Left lung (tissue), 4 donors: ENCODE measurements at regions not wholly inside any gene's neighbourhood (a gene's known extent, or its start where the extent isn't known, plus 50 kb on each side); places are given as distances from the start of the nearest gene placed in this dataset.

Experiments
- ATAC-seq: fragments of 200-7000 bp; cut with Tn5 transposase; one replicate; pipeline ENCODE4 v1.9.1; 2020; ENCODE audit warnings: moderate library complexity
- DNase-seq, 4 donors: peaks; one replicate each; pipeline ENCODE4 v3.0.0-alpha.2; 2013 to 2020
- H3K27ac ChIP-seq, 2 donors: fragments of 200-600 bp; sonication (generic) in 1 of 2; one replicate each; pipeline versions ENCODE4 v1.5.0 to v1.8.0; 2020 to 2021
- H3K27me3 ChIP-seq, 2 donors: fragments of 200-600 bp; sonication (generic) in 1 of 2; one replicate each; pipeline versions ENCODE4 v1.5.0 to v1.8.0; 2020 to 2021
- H3K36me3 ChIP-seq, 2 donors: fragments of 200-600 bp; sonication (generic) in 1 of 2; one replicate each; pipeline versions ENCODE4 v1.5.0 to v1.8.0; 2020 to 2021
- H3K4me1 ChIP-seq, 2 donors: fragments of 200-600 bp; one replicate each; pipeline ENCODE4 v1.8.0; 2021
- H3K4me3 ChIP-seq, 2 donors: fragments of 200-600 bp; sonication (generic) in 1 of 2; one replicate each; pipeline versions ENCODE4 v1.5.0 to v1.8.0; 2020 to 2021; ENCODE audit warnings: mild to moderate bottlenecking in 1 of 2
- H3K9me3 ChIP-seq, 2 donors: fragments of 200-600 bp; sonication (generic) in 1 of 2; one replicate each; pipeline versions ENCODE4 v1.5.0 to v1.8.0; 2020 to 2021
- intact Hi-C, 2 donors: fragments of 100-400 bp; cut with DNase I; formaldehyde crosslinking; loops; one replicate each; pipeline versions ENCODE4 v1.11.2 to v1.14.2; 2022
- TF ChIP-seq, protein P1 (sequence below), 2 donors: fragments of 200-600 bp; sonication (generic) in 1 of 2; IDR thresholded peaks; one replicate each; pipeline versions ENCODE4 v1.5.0 to v1.8.0; 2021; ENCODE audit warnings: antibody characterized with exemption in 2 of 2
- donor health status: DM: no; HTN: yes; CAD: no.
- donor health status: DM: no; HTN: no; CAD: no.

DNA sequence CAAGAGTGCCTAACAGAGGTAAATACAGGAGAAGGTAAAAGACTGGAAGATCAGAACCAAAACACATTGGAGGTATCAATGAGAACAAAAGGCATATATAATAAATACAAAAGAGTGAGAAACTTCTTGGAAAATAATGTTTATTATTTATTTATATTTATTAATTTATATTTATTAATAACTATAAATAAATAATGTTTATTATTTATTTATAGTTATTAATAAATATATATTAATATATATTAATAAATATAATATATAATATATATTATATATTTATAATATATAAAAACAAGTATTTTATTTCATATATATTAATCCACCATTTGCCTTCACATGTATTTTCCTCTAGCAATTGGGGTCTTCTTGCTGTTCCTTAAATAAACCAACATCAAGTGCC lies 391.9 kb downstream of the GPATCH2 start:
- DNase-seq (no peak), ATAC-seq (no peak)
- Histone ChIP-seq H3K27me3 (no peaks in the 10 kb centered on the region), H3K9me3 (no peaks in the 10 kb centered on the region), H3K36me3 (no peaks in the 10 kb centered on the region), H3K27ac (no peak overlapping the region), H3K4me3 (no peak overlapping the region), H3K4me1 (no peaks in the 10 kb centered on the region)
- intact Hi-C loops = no loop called here
- TF ChIP-seq, protein P1, sequence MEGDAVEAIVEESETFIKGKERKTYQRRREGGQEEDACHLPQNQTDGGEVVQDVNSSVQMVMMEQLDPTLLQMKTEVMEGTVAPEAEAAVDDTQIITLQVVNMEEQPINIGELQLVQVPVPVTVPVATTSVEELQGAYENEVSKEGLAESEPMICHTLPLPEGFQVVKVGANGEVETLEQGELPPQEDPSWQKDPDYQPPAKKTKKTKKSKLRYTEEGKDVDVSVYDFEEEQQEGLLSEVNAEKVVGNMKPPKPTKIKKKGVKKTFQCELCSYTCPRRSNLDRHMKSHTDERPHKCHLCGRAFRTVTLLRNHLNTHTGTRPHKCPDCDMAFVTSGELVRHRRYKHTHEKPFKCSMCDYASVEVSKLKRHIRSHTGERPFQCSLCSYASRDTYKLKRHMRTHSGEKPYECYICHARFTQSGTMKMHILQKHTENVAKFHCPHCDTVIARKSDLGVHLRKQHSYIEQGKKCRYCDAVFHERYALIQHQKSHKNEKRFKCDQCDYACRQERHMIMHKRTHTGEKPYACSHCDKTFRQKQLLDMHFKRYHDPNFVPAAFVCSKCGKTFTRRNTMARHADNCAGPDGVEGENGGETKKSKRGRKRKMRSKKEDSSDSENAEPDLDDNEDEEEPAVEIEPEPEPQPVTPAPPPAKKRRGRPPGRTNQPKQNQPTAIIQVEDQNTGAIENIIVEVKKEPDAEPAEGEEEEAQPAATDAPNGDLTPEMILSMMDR (IDR thresholded peaks at IDR 0.05) = no peak

DNA sequence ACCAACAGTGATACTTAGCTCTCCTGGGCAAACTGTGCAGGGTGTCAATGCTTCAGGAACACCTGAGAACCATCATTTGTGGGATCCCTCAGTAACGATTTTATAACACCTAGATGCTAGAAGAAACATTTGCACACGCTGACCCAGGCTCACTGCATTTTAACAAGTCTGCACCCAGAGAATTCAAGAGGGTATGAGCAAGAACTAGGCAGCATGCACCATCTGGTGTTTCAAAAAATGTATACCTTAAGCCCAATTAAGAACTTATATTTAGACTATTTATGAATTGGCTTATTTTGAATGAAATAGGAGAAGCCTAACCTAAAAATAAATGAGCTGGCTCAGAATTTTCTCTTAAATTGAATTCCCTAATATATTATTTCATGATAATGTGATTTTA lies 400.5 kb downstream of the GPATCH2 start:
- DNase-seq = no peak
- TF ChIP-seq, protein P1 (IDR thresholded peaks at IDR 0.05) = no peak

GRCh38 chr1:217228689-217229088 lies 402.2 kb downstream of the GPATCH2 start:
- intact Hi-C loops = no loop called here
- no peak for DNase-seq

More for the DNA sequence above, 400.5 kb downstream of the GPATCH2 start:
- H3K4me1 ChIP-seq = no peaks in the 10 kb centered on the region
- intact Hi-C loops = no loop called here
- ATAC-seq = no peak
- no peaks in the 10 kb centered on the region for H3K36me3 ChIP-seq
- no peak overlapping the region for H3K27ac ChIP-seq
- no peaks in the 10 kb centered on the region for H3K9me3 ChIP-seq
- H3K27me3 ChIP-seq = no peaks in the 10 kb centered on the region
- H3K4me3 ChIP-seq = no peak overlapping the region

DNA sequence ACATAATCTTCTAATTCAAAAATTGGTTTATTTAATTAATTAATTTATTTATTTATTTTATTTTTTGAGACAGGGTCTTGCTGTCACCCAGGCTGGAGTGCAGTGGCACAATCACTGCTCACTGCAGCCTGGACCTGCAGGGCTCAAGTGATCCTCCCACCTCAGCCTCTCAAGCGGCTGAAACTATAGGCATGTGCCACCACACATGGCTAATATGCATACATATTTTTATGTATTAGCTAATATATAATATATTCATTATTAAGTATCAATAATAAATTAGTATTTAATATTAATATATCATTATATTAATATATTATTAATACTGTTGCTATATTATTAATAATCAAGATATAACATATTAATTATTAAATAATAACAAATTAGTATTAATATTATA lies 406.7 kb downstream of the GPATCH2 start:
- Histone ChIP-seq H3K27me3 (no peaks in the 10 kb centered on the region), H3K9me3 (no peaks in the 10 kb centered on the region), H3K36me3 (no peaks in the 10 kb centered on the region), H3K4me3 (no peak overlapping the region), H3K27ac (no peak overlapping the region), H3K4me1 (no peaks in the 10 kb centered on the region)
- no peak for ATAC-seq
- DNase-seq = no peak
- intact Hi-C loops = no loop called here
- TF ChIP-seq, protein P1 (IDR thresholded peaks at IDR 0.05) = no peak

More at GRCh38 chr1:217228689-217229088, 402.2 kb downstream of the GPATCH2 start:
- TF ChIP-seq, protein P1 (IDR thresholded peaks at IDR 0.05) = no peak
- Histone ChIP-seq H3K4me1 (no peaks in the 10 kb centered on the region), H3K9me3 (no peaks in the 10 kb centered on the region), H3K27me3 (no peaks in the 10 kb centered on the region), H3K27ac (no peak overlapping the region), H3K4me3 (no peak overlapping the region), H3K36me3 (no peaks in the 10 kb centered on the region)
- ATAC-seq = no peak

DNA sequence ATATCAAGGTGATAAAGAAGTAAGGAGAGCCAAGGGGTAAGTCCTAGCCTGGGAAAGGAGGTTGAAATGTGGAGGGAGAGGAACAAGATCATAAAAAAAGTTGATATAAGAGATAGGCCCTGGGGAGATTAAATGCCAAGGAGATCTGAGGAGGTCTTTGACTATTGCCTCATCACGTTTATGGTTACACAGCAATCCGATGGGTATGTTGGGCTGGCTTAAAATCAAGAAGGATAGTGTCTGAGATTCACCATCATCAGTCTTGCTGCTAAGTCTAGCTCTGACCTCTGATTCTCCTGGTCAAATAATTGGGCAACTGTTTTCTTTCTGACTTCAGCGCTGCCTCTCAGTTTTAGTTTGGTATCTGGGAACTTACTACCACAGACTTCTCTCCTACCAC lies 416.3 kb downstream of the GPATCH2 start:
- Histone ChIP-seq H3K4me3 (no peak overlapping the region), H3K27ac (no peak overlapping the region), H3K36me3 (no peaks in the 10 kb centered on the region), H3K27me3 (no peaks in the 10 kb centered on the region), H3K4me1 (no peaks in the 10 kb centered on the region), H3K9me3 (no peaks in the 10 kb centered on the region)
- TF ChIP-seq, protein P1 (IDR thresholded peaks at IDR 0.05) = no peak
- ATAC-seq (no peak), DNase-seq (no peak)
- intact Hi-C loops = no loop called here
